Hypothalamus (tissue), 51 donors: ENCODE measurements at regions not wholly inside any gene's neighbourhood (a gene's known extent, or its start where the extent isn't known, plus 50 kb on each side); places are given as distances from the start of the nearest gene placed in this dataset.
"Not testable (repeated sequence)": the region's sequence is repeated elsewhere in the genome, so short reads cannot be mapped to it uniquely, and the experiment has no call there.

Source experiments
- DNase-seq, 51 donors: peaks; one replicate each; lab custom pipeline; 2025; lab: John Stamatoyannopoulos, UW

DNA sequence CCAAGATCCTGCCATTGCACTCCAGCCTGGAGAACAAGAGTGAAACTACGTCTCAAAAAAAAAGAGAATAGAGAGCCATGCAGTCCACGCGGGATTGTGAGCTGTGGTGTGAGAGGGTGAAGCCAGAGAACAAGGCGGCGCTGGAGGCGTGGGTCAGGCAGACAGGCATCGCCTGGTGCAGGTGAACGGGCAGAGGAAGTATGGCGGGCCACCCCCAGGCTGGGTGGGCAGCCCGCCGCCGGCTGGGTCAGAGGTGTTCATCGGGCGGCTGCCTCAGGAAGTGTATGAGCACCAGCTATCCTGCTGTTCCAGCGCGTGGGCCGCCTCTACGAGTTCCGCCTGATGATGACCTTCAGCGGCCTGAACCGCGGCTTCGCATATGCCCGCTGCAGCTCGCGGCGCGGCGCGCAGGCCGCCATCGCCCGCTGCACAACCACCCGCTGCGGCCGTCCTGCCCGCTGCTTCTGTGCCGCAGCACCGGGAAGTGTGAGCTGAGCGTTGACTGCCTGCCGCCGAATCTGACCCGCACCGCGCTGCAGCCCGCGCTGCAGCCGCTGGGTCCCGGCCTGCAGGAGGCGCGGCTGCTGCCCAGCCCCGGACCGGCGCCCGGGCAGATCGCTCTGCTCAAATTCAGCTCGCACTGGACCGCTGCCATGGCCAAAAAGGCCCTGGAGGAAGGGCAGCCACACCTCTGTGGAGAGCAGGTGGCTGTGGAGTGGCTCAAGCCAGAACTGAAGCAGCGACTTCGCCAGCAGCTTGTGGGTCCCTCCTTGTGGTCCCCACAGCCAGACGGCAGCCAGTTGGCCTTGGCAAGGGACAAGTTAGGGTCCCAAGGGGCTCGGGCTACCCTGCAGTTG is 95.5 kb upstream of the PLEKHM1 start:
- DNase-seq: not testable (repeated sequence)

- DNase-seq: not testable (repeated sequence)
These were observed 96.1 kb upstream of the PLEKHM1 start for GRCh38 chr17:45586651-45586934.

GRCh38 chr17:45592433-45592923 is 102.0 kb upstream of the PLEKHM1 start:
- DNase-seq: not testable (repeated sequence)

GRCh38 chr17:45596347-45596746 is 105.8 kb upstream of the PLEKHM1 start:
- not testable (repeated sequence) for DNase-seq

GRCh38 chr17:45600052-45601012 is 109.8 kb upstream of the PLEKHM1 start:
- DNase-seq: not testable (repeated sequence)

DNA sequence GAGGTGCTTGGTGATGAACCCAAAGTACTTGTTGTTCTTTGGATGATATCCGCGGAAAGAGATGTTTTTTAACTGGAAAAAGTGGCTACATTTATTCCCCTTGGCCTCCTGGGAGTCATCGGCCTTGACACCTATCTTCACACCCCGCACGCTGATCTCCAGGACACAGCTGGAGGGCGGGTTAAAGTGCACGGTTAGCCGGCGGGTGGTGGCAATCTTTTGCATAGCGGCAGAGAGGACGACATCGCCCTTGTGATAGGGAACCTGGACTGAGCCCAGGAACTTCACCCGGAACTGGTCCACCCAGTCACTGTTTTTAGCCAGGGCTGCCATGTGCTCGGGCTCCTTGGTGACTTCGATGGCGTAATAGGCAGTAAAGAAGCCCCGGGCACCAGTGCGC is 110.5 kb upstream of the PLEKHM1 start:
- DNase-seq: not testable (repeated sequence)

GRCh38 chr17:45601605-45602539 is 111.4 kb upstream of the PLEKHM1 start:
- DNase-seq: not testable (repeated sequence)

DNA sequence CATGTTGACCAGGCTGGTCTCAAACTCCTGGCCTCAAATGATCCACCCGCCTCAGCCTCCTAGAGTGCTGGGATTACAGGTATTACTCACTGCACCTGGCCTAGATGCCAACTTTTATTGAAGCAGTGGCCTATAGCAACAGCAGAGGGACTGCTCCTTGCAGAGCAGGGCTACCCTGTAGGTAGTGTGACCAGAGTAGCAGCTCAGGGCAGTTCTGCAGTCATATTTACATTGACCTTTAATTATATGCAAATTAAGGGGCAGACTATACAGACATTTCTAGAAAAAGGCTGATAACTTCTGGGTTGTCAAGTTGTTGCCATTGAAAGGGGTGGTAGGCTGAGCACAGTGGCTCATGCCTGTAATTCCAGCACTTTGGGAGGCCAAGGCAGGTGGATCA is 115.2 kb upstream of the PLEKHM1 start:
- not testable (repeated sequence) for DNase-seq

- DNase-seq: not testable (repeated sequence)
These were observed 129.5 kb upstream of the PLEKHM1 start for GRCh38 chr17:45619984-45620405.

DNA sequence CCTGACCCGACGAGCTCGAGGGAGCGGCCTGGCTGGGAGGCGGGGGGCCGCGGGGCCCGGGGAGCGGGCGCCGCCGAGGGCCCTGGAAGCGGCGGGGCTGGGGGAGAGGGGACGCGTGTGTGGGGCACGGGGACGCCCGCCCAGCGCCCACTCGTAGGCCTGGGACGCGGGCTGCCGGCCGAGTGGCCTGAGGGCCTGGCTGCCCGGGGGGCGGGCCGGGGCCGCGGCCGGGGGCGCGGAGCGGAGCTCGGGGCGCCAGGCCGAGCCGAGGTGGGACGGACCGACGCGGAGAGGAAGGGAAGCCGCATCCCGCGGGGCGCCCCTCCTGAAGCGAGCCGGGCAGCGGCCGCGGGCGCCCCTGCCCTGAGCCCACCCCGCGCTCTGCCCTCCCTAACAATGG is 129.9 kb upstream of the PLEKHM1 start:
- DNase-seq: not testable (repeated sequence)

DNA sequence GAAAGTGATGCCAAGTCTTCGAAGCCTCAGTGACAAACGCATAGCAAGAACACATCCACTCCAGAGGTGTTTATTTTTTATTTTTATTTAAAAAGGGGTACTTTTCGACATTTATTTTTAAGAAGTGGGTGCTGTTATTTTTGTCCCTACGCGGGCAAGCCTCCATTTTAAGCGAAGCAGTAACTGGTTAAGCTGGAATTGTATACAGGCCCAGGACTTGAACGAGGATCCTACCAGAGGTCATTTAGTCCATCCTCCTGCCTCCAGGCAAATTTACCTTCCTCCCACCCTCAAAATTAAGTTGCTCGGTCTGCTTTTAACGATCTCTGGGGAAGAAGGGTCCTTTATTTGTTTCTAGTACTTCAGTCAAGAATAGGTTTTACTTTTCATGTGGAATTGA is 130.6 kb upstream of the PLEKHM1 start:
- not testable (repeated sequence) for DNase-seq

- not testable (repeated sequence) for DNase-seq
These were observed 131.8 kb upstream of the PLEKHM1 start for GRCh38 chr17:45622295-45622694.

DNA sequence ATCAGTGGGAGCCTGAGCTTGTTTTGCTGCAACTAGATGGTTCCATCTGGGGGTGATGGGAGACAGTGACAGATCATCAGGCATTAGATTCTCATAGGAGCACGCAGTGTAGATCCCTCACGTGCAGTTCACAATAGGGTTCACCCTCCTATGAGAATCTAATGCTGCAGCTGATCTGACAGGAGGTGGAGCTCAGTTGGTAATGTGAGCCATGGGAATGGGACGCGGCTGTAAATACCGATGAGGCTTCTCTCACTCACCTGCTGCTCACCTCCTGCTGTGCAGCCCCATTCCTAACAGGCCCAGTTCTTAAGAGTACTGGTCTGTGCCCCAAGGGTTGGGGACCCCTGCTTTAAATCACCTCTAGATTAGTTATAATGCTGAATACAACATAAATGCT is 137.5 kb upstream of the PLEKHM1 start:
- DNase-seq: no peak

DNA sequence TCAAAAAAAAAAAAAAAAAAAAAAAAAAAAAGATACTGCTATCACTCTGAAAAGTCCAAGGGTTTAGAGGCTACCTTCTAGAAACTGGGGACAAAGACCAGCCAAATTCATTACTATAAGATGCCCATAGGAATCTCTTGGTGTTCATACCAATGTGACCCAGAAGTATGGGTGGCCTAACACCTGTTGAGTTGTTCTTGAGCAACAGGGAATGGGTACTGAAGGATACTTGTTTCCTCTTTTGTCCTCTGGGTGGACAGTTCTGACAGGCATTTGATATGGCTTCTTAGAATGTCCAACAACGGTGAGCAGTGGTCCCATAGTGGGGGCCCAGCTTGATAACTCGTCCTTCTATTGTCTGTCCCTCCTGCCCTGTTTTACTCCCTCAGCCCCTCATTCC is 141.4 kb upstream of the PLEKHM1 start:
- DNase-seq: no peak

DNA sequence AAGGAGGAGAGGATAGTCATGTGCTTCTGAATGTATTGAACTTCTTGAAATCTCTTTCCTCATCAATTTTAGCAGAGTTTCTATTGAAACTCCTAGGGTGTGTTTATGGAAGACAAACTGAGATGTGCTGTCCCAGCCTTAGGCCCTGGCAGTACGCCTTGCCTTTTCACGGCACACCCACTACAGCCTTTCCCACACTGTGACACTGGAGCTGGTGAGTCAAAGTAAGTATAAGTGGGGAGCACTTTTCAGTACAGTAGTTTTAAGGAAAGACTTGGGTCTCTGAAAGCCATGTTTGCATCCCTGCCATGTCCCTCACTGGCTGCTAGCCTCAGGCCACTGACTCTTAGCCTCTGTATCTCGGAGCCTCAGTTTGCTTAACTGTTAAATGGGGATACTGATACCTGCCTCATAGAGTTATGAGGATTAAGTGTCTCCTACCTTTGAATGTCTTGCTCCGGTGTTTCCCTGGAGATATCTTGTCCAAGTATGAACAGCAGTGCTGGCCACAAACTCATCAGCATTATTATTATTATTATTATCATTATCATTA is 144.7 kb upstream of the CRHR1 start:
- DNase-seq: no peak

DNA sequence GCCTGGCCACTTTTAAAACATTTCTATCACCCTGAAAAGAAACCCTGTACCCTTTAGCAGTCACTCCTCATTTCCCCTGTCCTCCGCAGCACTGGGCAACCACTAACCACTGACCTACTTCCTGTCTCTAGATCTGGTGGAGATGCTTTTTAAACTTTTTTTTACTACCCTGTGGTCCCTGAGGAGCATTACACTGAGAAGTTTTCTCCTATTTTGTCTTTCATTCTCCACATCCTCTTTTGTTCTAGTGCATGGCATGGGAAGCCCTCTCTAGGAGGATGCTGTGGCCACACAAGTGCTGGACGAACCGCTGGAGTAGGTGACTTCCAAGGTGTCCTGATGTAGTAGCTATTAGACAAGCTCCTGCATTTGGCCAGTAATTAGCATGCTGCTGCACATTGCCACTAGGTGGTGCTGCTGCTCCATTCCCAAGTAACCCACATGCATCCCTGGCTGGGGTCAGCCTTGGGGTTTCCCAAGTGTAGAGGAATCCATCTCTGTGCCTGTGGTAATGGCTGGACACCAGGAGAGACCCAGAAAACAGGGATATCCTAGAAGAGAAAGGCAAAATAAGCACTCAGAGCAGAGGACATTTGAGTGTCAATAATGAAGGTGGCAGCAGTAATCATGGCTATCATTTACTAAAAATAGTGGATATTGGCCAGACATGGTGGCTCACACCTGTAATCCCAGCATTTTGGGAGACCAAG is 143.8 kb upstream of the CRHR1 start:
- no peak for DNase-seq

DNA sequence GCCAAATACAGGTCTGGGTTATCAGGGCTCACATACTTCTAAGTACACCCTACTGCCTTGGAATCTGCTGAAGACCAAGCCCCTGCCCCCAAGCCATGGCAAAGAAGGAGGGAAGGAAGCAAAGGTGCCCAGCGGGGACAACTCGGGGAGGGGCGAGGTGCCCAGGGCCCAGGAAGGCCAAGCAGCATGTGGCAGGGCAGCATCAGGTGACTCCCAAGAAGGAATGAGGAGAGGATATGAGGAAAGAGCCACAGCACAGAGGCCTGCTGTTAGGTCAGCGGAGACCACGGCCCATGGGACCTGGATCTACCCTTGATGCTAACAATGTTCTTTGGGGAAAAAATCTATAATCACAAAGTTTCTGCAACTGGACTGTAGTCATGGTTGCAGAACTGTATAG is 142.6 kb upstream of the CRHR1 start:
- no peak for DNase-seq

DNA sequence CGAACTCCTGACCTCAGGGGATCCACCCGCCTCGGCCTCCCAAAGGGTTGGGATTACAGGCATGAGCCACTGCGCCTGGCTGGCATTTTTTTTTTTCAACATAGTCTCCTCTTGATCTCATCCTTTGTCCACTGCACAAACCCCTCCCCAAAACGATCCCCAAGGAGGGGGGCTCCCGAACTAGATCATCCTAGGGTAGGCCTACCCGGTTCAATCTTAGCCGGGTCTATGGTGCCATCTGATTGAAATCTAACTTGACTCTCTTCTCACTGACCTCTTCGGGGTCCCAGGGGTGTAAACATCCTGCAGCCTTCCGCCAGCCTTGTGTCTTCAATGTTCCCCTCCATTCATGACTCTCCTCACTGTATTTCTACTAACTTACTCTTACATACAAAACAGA is 140.5 kb upstream of the CRHR1 start:
- no peak for DNase-seq

- DNase-seq: not testable (repeated sequence)
These were observed 139.5 kb upstream of the CRHR1 start for GRCh38 chr17:45644637-45645036.
